ENCODE measurements at regions not wholly inside any gene's neighbourhood (a gene's known extent, or its start where the extent isn't known, plus 50 kb on each side); places are given as distances from the start of the nearest gene placed in this dataset.

DNA sequence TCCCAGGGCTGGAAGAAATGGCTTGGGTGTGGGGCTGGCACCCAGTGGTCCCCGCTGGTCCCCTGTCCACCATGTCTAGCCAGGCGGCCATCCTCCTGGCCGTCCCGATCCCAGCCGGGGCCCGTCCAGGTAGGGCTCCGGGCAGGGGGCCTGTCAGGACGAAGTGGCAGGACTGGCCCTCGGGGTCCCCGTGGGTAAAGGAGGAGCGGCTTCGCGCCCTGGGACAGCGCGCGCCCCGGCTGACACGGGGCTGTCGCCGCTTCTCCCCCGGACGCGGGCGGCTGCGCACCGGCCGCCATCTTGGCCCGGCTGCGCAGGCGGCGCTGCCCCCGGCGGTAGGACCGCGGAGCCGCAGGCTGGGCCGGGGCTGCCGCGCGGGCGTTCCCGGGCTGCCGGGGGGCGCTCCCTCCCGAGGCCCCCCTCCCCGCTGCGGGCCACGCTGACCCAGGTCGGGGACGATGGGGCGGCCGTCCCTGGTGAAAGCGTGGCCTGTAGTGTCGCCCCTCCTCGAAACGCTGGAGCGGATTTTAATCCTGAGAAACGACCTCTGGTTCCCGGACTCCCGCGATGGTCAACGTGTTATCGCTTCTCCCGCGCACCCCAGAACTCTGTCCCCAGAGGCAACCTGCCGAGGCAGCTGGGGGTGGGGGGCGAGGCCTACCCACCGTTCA is 60.4 kb upstream of the BCOR start:
- peak; percentile 30 for DNase-seq

DNA sequence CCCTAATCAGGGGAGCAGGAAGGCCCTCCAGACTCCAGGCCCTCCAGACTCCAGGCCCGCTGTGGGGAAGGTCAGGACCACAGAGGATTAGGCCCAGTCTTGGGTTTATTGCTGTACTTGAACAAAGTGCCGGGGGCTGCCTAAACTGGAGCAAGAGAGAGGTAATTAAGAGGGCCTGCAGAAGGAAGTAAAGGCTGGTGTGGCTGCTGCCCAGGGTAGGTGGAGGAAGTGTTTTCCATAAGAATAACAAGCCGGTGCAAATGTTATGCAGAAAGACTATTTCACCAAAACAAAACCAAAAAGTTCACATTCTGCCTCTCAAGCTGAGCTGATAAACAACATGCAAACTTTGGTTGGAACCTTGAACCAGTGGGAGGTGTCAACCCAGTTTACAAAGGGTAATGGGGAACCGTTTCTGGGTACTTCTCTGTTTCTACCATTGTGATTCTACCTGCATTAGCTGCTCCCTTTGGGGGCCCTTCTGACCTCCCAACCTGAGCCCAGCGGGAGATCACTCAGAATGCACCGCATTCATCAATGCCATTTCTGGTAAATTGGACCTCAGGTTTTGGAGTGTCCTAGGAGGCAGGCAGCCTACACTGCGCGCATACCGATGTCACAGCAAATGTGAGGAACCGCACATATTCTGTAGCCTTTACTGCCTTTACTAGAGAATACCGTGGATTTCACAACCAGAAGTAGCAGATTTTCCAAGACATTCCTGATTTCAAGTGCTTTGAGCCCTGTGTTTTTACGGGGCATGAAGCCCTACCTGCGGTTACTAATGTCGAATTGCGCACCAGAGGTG is 59.7 kb upstream of the BCOR start:
- DNase-seq = no peak

- no peak for DNase-seq
Measured at GRCh38 chrX:40156470-40157227, 58.9 kb upstream of the BCOR start.

DNA sequence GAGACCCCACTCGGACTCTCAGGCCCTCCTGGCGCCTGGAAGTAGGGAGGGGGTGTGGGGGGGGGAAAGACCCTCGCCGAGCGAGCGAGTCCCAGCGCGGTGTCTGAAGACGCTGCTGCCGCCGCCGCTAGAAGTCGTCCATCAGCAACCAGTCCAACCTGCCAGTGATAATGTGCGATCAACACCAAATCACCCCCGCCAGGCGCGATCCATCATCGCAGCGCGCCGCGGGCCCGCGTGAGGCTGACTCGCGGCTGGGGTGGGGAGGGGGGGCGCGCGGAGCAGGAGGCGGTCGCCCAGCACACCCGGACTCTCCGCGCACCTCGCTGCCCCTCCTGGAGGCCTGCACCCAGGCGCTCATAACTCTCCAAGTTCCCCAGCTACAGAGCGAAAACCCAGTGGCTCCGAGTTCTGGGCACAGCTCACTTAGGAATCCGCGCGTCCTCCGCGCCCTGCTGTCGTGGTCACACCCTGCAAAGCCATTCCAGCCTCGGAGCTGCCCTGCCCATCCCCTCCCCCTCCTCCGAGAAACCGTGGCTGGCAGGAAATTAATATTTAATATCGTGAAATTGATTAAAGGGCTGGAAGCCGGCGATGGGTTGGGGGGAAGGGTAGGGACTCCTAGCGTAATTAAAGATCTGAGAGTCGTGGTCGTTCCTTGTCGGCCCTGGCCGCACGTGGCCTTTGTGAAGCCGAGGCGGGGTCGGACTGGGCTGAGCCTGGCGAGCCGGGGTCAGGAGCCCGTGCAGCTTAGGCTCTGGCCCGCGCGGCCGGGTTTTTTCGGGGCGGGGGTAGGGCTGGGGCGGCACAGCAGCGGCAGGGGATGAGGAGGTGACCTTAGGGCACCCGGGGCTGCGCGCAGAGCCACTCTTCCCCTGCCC is 58.1 kb upstream of the BCOR start:
- DNase-seq = no peak

GRCh38 chrX:40154853-40155588 is 57.3 kb upstream of the BCOR start:
- peak; percentile 58 for DNase-seq

- peak; percentile 51 for DNase-seq
Measured at GRCh38 chrX:40154250-40154852, 56.6 kb upstream of the BCOR start.

DNA sequence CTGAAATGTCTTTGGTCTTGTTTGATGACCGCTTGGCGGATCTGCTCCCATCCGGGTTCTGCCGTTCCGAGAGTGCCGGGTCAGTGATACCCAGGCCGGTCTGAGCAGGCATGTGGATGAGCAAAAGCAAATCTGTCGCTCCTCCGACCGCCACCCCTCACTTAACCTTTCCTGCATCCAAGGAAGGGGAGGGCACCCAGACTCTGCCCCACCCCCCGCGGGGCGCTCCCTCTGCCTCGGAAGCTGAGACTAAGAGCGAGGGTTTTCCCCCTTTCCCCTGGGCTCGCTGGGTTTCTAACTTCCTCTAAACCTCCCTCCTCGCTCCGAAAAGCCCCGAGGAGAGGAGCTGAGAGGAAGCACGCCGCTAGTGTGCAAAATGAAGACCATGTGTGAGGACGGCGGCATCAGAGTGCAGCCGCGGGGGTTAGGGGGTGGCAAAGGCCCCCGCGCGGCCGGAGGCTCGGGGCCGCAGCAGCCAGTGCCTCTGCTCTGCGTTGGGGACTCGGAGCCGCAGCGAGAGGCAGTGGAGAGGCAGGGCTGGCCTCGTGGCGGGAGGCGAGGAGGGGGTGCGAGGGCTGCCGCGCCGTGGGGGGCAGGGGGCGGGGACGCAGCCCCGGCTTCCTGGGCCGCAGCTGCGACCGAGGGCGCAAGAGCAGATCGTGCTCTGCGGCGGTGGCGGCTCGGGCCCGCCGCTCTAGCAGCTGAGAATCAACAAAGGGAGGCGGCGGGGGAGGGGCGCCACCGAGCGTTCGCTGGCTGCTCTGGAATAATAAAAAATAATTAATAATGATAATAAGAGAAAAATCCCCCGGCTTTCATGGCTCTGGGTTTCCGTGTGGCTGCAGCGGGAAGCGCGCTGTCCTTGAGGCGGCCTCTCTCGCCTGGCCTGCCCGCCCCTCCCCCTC is 55.8 kb upstream of the BCOR start:
- peak; percentile 53 for DNase-seq

- peak; percentile 40 for DNase-seq
Measured at GRCh38 chrX:40152741-40153344, 55.1 kb upstream of the BCOR start.

- no peak for DNase-seq
Measured at GRCh38 chrX:40152173-40152711, 54.5 kb upstream of the BCOR start.

- DNase-seq = no peak
Measured at GRCh38 chrX:40151211-40152172, 53.7 kb upstream of the BCOR start.

DNA sequence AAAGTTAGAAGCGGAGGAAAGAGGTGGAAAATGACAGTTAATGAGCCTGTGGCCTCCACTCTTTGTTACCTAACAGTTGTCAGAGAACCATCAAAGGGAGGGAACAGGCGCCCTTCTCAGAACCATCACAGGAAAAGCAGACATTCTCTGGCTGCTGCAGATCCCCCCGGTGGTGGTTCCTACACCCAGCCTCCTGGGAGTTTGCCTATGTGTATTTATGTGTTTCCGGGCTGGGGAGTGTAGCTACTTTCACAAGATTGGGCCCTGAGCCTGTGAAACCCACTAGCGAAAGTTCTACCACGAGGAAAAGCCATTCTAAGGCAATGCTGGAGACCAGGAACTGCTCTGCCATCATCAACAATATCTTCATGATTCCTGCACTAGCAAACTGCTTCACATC is 52.7 kb upstream of the BCOR start:
- DNase-seq = no peak

DNA sequence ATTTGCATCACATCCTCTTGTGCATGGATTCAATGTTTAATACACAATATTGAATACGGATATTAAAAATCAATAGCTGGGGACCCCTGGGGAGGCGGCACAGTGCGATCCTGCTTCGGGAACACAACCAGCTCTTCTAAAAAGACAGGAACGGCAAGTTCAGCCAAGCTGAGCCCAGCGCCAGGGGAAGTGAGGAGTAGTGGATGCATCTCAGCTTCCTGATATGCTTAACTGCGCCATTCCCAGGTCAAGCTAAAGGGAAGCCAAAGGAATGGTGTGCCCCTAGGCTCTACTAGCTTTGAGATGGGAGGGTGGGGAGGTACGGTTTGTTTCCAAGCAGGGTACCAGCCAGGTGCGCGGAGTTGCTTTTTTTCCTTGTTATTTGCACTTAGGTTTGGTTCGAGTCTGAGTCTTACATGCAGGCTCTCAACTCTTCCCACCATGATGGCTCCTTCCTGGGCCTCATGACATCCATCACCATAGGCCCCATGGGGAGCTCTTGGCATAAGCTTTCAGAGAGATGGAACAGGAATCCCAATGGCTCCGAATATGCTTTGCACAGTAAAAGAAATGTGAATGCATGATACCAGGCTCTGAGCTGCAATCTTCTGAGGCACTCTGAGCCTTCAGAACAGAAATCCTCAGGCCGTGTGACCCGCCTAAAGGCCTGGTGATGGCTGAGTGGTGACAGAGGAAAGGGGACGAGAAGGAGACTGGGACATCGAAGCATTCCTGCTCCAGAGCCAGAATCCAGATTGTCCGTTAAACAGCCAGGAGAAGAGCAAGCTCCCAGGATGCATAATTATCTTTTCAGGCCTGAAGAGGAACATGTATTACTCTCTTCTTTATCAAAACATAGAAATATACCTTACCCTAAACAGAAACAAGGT is 51.8 kb upstream of the BCOR start:
- DNase-seq = no peak

DNA sequence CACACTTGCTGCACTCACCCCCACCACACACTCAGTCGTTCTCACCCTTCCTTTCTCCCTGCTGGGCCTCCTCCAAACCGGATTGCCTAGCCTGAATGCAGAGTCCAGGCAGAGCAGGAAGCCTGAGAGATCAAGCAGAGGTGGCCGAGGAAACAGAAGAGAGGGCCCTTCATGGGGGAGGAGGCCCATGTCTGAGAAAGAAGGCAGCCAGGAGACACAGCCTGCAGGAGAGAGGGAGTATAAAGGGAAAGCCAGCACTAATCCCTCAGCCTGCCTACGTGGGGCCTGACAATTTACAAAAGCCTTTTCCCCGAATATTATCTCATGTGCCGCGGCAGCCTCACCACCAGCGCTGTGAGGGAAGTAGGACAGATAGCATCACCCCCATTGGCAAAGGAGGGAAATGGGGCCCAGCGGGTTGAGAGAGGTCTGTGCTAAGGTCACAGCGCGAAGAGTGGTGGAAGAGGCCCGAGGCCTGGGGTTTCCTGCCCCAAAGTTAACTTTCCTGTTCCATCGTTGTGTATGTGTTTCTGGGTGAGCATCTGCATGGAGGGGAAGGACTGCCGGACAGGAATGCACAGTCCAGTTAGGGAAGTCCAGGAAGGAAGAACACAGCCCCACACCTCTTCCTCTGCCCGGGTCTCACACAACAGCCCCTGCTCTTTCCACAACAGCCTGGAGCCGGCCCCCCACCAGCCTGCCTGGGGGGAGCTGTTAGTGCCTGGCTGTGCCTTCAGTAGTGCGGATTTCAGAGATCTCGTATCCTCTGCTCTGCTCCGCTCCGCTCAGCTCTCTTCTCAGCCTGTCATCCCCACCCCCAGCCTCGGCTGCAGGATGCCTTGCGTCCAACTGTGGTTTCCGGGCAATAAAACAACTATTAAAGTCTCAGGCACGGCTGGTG is 50.9 kb upstream of the BCOR start:
- no peak for DNase-seq

DNA sequence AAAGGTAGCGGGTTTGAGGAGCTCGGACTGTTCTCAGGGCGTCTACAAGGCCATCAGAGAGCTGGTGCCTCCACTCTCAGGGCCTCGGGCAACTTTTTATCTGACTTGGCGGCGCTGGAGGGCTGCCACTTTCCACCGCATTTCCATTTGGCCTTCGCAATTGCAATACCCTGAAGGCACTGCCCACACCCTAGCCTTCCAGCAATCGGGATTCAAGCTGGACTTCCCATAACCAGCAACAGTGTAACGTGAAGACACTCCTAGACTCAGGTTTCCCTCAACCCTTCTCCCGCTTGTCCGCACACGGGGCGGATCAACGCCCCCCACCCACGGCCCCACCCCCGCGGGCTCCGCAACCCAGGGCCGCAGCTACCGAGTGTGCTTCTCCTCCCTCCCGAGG is 50.2 kb upstream of the BCOR start:
- no peak for DNase-seq
